ENCODE measurements at regions not wholly inside any gene's neighbourhood (a gene's known extent, or its start where the extent isn't known, plus 50 kb on each side); places are given as distances from the start of the nearest gene placed in this dataset.

- Histone ChIP-seq H3K4me1 (no peaks in the 10 kb centered on the region), H3K27ac (no peak overlapping the region), H3K9me3 (no peaks in the 10 kb centered on the region), H3K27me3 (no peaks in the 10 kb centered on the region), H3K4me3 (no peak overlapping the region), H3K36me3 (ENCODE audit: low read depth, missing control alignments) (no peaks in the 10 kb centered on the region)
- intact Hi-C loops (cut with DNase I; ENCODE audit: low total_unique reads): no loop called here
- TF ChIP-seq CTCF (IDR thresholded peaks at IDR 0.05): no peak
- TF ChIP-seq POLR2A (IDR thresholded peaks at IDR 0.05): no peak
- 81 to 85% methylated on average over 5 of the region's 5 CpGs for WGBS, 2 donors
- DNase-seq: no peak
Measured at GRCh38 chr1:55333461-55333860, 118.3 kb upstream of the USP24 start.

GRCh38 chr1:55331351-55331750, 116.2 kb upstream of the USP24 start:
- no peak for TF ChIP-seq POLR2A (IDR thresholded peaks at IDR 0.05)
- TF ChIP-seq CTCF (IDR thresholded peaks at IDR 0.05): no peak
- H3K27ac ChIP-seq: no peak overlapping the region
- WGBS, 2 donors: 89 to 91% methylated on average over 7 of the region's 7 CpGs
- no peaks in the 10 kb centered on the region for H3K9me3 ChIP-seq
- no peak for DNase-seq
- H3K27me3 ChIP-seq: no peaks in the 10 kb centered on the region
- H3K4me3 ChIP-seq: no peak overlapping the region
- no peaks in the 10 kb centered on the region for H3K4me1 ChIP-seq
- no peaks in the 10 kb centered on the region for H3K36me3 ChIP-seq (ENCODE audit: low read depth, missing control alignments)
- intact Hi-C loops (cut with DNase I; ENCODE audit: low total_unique reads): no loop called here

DNA sequence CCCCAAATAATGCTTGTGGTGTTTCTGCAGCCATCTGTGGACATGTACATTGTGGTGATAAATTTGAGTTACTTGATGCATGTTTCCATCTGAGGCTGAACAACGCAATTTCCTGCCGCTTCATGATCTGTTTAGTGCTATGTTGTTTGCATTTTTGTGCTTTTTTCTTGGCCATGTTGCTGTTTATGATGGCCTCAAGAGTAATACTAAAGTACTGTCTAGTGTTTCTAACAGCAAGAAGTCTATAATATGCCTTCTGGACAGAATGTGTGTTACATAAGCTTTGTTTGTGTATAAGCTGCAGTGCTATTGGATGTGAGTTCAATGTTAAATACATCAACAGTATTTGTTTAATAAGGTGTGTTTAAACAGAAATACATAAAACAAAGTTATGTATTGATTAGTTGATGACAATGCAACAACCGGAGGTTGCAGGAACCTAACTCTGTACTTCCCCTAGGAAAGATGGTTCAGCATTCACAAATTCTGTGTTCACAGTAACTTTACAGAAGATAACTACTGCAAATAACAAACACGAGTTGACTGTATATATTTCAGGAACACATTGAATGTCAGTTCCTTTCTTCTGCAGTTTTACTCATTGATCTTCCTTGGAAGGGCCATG, 114.8 kb upstream of the USP24 start:
- WGBS, 2 donors: 85 to 90% methylated on average over 4 of the region's 4 CpGs
- no peak for DNase-seq
- no peak overlapping the region for H3K27ac ChIP-seq

DNA sequence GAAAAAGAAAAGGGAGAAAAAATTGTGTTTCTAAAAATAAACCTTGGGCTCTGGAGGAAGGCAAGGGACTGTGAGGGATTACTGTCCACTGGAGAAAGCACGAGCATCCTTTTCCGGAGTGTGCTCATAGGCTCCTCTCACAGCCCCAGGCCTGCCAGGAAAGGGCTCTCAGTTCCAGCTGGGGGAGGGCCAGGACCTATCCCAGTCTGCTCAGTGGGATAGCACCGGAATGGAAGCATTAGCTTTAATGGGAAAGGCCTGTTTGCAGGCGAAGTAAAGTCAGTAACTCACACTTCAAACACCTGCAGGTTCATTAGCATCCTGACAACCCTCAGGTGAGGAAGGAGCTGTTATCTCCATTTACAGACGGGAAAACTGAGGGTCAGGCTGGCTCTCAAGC, 113.9 kb upstream of the USP24 start:
- peak; percentile 31 for DNase-seq
- Histone ChIP-seq H3K4me1 (no peaks in the 10 kb centered on the region), H3K9me3 (no peaks in the 10 kb centered on the region), H3K27me3 (no peaks in the 10 kb centered on the region), H3K4me3 (no peak overlapping the region), H3K36me3 (ENCODE audit: low read depth, missing control alignments) (no peaks in the 10 kb centered on the region), H3K27ac (no peak overlapping the region)
- no peak for TF ChIP-seq CTCF (IDR thresholded peaks at IDR 0.05)
- no peak for TF ChIP-seq POLR2A (IDR thresholded peaks at IDR 0.05)
- intact Hi-C loops (cut with DNase I; ENCODE audit: low total_unique reads): no loop called here
- WGBS, 2 donors: 56 to 59% methylated on average over 4 to 5 of the region's 5 CpGs

More for the DNA sequence above, 114.8 kb upstream of the USP24 start:
- TF ChIP-seq CTCF (IDR thresholded peaks at IDR 0.05) (no peak), POLR2A (IDR thresholded peaks at IDR 0.05) (no peak)
- Histone ChIP-seq H3K9me3 (no peaks in the 10 kb centered on the region), H3K4me3 (no peak overlapping the region), H3K27me3 (no peaks in the 10 kb centered on the region), H3K4me1 (no peaks in the 10 kb centered on the region), H3K36me3 (ENCODE audit: low read depth, missing control alignments) (no peaks in the 10 kb centered on the region)
- intact Hi-C loops (cut with DNase I; ENCODE audit: low total_unique reads): no loop called here

All from testis (tissue), 2 donors.